Upper lobe of left lung (tissue), 6 donors: ENCODE measurements at regions not wholly inside any gene's neighbourhood (a gene's known extent, or its start where the extent isn't known, plus 50 kb on each side); places are given as distances from the start of the nearest gene placed in this dataset.
"Not testable (repeated sequence)": the region's sequence is repeated elsewhere in the genome, so short reads cannot be mapped to it uniquely, and the experiment has no call there.

ENCODE experiments used
- ATAC-seq, 2 donors: fragments of 200-7000 bp; cut with Tn5 transposase; one replicate each; pipeline ENCODE4 v1.9.1; 2022; ENCODE audit warnings: mild to moderate bottlenecking in 2 of 2, moderate library complexity in 2 of 2; ENCODE audit not compliant: low FRiP score in 2 of 2
- DNase-seq, 2 donors: peaks; one replicate each; pipeline ENCODE4 v3.0.0-alpha.2; 2019 to 2020
- H3K27ac ChIP-seq, 4 donors: fragments of 200-600 bp; sonication (generic); one replicate each; pipeline ENCODE4 v1.5.1; 2016 to 2019
- H3K27me3 ChIP-seq, 4 donors: fragments of 200-600 bp; sonication (generic); one replicate each; pipeline ENCODE4 v1.5.1; 2017 to 2019
- H3K36me3 ChIP-seq, 4 donors: fragments of 200-600 bp; sonication (generic); one replicate each; pipeline ENCODE4 v1.5.1; 2016 to 2019
- H3K4me1 ChIP-seq, 4 donors: fragments of 200-600 bp; sonication (generic); one replicate each; pipeline ENCODE4 v1.5.1; 2018 to 2019
- H3K4me3 ChIP-seq, 4 donors: fragments of 200-600 bp; sonication (generic); one replicate each; pipeline ENCODE4 v1.5.1; 2017 to 2019; ENCODE audit warnings: mild to moderate bottlenecking in 2 of 4, moderate library complexity in 1 of 4
- H3K9me3 ChIP-seq, 4 donors: fragments of 200-600 bp; sonication (generic); one replicate each; pipeline ENCODE4 v1.5.1; 2018 to 2019
- EP300 ChIP-seq, 4 donors: sonication (generic); formaldehyde crosslinking; IDR thresholded peaks; one replicate each; pipeline ENCODE4 v1.5.1; 2017; ENCODE audit warnings: antibody characterized with exemption in 4 of 4, control low read depth in 2 of 4
- POLR2A ChIP-seq, 4 donors: fragments of 450-650 bp; IDR thresholded peaks; one replicate each; pipeline ENCODE4 v1.5.1; 2016 to 2017; ENCODE audit warnings: antibody characterized with exemption in 4 of 4, mild to moderate bottlenecking in 2 of 4
- POLR2AphosphoS5 ChIP-seq, 2 donors: sonication (generic); formaldehyde crosslinking; IDR thresholded peaks; one replicate each; pipeline ENCODE4 v1.5.1; 2017; ENCODE audit warnings: antibody characterized with exemption in 2 of 2
- WGBS, 2 donors: methylation state at CpG; one replicate each; pipeline ENCODE4 v1.1.5; 2017 to 2018; 5-methylcytosine and 5-hydroxymethylcytosine counted together
- TF ChIP-seq, protein P1 (sequence below), 6 experiments: fragments of 450-650 bp in 4 of 6; fragments of 200-600 bp in 2 of 6; sonication (generic) in 2 of 6; IDR thresholded peaks; one replicate each; pipeline ENCODE4 v1.5.1; 2016 to 2019; ENCODE audit warnings: antibody characterized with exemption in 6 of 6
- donor health status: DM: no; HTN: no; CAD: no; lungs with moderate emphysema.
- donor health status: DM: no; HTN: yes; CAD: no; lungs with severe emphysema.

DNA sequence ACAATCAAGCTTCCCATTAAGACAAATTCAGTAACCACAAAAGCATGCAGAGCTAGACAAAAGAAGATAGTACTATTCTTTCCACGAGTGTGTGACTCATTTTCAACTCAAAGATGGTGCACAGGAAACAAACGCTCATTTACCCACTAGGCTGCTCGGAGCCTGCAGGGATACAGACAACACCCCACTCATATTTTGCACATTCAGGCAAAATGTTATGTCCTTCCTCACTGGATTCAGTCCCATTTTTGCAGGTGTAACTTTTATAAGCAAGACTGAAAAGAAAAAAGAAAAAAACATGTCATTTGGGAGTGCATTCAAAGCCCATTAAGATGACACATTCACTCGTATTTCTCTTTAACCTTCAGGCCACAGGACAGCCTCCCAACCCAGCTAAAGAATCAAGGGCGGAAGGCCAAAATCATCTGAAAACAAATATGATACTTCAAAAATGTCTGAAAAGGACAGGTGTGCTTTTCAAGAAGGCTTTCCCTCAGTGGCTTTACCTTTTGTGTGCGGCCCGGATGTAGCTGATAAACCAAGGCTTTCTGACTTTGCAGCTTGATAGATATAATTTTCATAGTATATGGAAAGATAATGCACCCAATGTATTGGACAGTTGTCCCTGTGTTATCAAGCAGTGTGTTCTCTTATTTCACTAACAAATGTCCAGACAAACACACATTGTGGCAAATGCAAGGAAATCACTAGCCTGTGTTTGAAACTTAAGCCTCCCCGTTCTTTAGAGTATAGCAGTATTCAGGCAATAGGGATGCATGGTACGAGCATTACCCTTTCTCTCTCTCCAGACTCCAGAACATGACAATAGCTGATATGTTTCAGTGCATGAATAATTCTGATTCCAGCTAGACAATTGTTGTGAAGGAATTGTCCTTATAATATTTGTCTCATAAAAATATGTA, 147.8 kb upstream of the KRR1 start:
- DNase-seq (no peak), ATAC-seq (no peak)
- Histone ChIP-seq H3K27ac (no peak overlapping the region), H3K36me3 (no peaks in the 10 kb centered on the region), H3K9me3 (no peaks in the 10 kb centered on the region), H3K4me1 (no peaks in the 10 kb centered on the region), H3K4me3 (no peak overlapping the region), H3K27me3 (no peaks in the 10 kb centered on the region)
- TF ChIP-seq POLR2A (IDR thresholded peaks at IDR 0.05) (no peak), POLR2AphosphoS5 (IDR thresholded peaks at IDR 0.05) (no peak), EP300 (IDR thresholded peaks at IDR 0.05) (no peak)
- TF ChIP-seq, protein P1, sequence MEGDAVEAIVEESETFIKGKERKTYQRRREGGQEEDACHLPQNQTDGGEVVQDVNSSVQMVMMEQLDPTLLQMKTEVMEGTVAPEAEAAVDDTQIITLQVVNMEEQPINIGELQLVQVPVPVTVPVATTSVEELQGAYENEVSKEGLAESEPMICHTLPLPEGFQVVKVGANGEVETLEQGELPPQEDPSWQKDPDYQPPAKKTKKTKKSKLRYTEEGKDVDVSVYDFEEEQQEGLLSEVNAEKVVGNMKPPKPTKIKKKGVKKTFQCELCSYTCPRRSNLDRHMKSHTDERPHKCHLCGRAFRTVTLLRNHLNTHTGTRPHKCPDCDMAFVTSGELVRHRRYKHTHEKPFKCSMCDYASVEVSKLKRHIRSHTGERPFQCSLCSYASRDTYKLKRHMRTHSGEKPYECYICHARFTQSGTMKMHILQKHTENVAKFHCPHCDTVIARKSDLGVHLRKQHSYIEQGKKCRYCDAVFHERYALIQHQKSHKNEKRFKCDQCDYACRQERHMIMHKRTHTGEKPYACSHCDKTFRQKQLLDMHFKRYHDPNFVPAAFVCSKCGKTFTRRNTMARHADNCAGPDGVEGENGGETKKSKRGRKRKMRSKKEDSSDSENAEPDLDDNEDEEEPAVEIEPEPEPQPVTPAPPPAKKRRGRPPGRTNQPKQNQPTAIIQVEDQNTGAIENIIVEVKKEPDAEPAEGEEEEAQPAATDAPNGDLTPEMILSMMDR (IDR thresholded peaks at IDR 0.05) = no peak
- 80% methylated on average over 9 of the region's 9 CpGs for WGBS, 2 donors

DNA sequence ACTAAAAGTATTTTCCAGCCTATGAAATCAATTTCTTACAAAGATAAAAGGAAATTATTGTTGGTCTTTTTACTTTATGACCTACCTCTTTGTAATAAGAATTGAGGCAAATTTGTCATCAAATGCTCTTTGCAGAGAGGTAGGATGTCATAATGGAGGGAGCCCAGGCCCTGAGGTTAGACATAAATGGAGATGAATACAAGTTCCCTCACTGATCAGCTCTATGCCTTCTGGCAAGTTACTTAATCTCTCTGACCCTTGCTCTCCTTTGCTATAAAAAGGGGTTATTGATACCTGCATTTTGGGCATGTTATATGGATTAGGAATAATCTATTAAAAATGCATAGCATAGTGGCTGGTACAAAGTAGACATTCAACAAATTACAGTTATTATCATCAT, 146.9 kb upstream of the KRR1 start:
- Histone ChIP-seq H3K4me1 (no peaks in the 10 kb centered on the region), H3K36me3 (no peaks in the 10 kb centered on the region), H3K27me3 (no peaks in the 10 kb centered on the region), H3K4me3 (no peak overlapping the region), H3K9me3 (no peaks in the 10 kb centered on the region), H3K27ac (no peak overlapping the region)
- DNase-seq (no peak), ATAC-seq (no peak)
- TF ChIP-seq, protein P1 (IDR thresholded peaks at IDR 0.05) = no peak
- TF ChIP-seq POLR2A (IDR thresholded peaks at IDR 0.05) (no peak), EP300 (IDR thresholded peaks at IDR 0.05) (no peak), POLR2AphosphoS5 (IDR thresholded peaks at IDR 0.05) (no peak)

DNA sequence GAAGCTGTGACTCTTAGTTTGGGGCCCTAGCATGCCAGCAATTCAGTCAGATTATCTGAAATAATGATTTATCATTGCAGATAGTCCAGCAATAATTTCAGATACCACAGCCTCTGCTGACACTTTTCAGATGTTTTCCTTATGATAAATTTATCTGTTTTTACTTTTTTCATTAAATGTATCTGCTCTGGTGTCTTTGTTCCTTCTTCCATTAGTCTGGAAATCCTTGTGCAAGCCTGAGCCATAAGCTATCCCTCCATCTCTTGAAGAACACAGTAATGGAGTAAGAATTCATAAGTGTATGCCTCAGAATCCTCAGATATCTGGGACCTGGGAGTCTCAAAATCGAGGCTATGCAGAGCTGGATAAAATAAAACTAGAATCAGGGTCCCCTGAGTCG, 146.4 kb upstream of the KRR1 start:
- no peak for ATAC-seq
- WGBS, 2 donors = 85 to 87% methylated on average over 2 of the region's 2 CpGs
- no peak overlapping the region for H3K4me3 ChIP-seq

DNA sequence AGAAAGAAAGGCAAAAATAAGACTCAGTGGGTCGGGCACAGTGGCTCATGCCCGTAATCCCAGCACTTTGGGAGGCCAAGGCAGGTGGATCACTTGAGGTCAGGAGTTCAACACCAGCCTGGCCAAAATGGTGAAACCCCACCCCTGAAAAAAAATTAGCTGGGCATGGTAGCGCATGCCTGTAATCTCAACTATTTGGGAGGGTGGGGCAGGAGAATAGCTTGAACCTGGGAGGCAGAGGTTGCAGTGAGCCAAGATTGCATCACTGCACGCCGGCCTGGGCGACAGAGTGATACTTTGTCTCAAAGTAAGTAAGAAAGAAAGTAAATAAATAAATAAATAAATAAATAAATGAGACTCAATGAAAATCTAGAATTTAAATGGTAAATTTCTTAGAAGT, 145.9 kb upstream of the KRR1 start:
- H3K4me3 ChIP-seq, H3K27ac ChIP-seq, ATAC-seq, H3K4me1 ChIP-seq, H3K36me3 ChIP-seq, H3K27me3 ChIP-seq, H3K9me3 ChIP-seq: not testable (repeated sequence)
- DNase-seq = peak in 1 of 2 donors; percentile 6
- 85 to 92% methylated on average over 6 of the region's 6 CpGs for WGBS, 2 donors

More for the DNA sequence above, 146.4 kb upstream of the KRR1 start:
- Histone ChIP-seq H3K9me3 (no peaks in the 10 kb centered on the region), H3K36me3 (no peaks in the 10 kb centered on the region), H3K4me1 (no peaks in the 10 kb centered on the region), H3K27me3 (no peaks in the 10 kb centered on the region), H3K27ac (no peak overlapping the region)
- TF ChIP-seq POLR2A (IDR thresholded peaks at IDR 0.05) = no peak
- TF ChIP-seq POLR2AphosphoS5 (IDR thresholded peaks at IDR 0.05) = no peak
- TF ChIP-seq, protein P1 (IDR thresholded peaks at IDR 0.05) = no peak
- no peak for TF ChIP-seq EP300 (IDR thresholded peaks at IDR 0.05)
- no peak for DNase-seq

DNA sequence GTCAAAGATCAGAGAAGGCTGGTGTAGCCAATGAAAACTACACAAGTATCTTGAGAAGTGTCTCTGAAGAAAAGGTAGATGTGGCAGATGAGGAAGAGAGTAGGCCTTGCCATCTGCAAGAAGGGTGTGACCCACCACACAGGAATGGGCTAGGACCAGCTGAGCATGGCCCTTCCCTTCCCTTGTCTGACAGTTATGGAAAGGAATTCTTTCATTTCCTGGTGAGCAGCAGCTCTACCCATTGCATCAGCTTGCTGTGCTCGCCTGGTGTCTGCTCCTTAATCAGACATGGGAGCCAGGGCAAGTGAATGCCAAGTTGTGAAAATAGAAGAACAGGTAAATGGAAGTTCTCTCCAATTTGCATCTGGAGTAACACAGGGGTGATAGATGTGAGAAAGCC, 145.2 kb upstream of the KRR1 start:
- DNase-seq (no peak), ATAC-seq (no peak)
- Histone ChIP-seq H3K36me3 (no peaks in the 10 kb centered on the region), H3K27me3 (no peaks in the 10 kb centered on the region), H3K4me1 (no peaks in the 10 kb centered on the region), H3K4me3 (no peak overlapping the region), H3K27ac (no peak overlapping the region), H3K9me3 (no peaks in the 10 kb centered on the region)
- TF ChIP-seq POLR2AphosphoS5 (IDR thresholded peaks at IDR 0.05) = no peak
- TF ChIP-seq, protein P1 (IDR thresholded peaks at IDR 0.05) = no peak
- WGBS, 2 donors = 70 to 77% methylated on average over 1 of the region's 1 CpG
